Endodermal cell (in vitro differentiated cells): ENCODE measurements at regions not wholly inside any gene's neighbourhood (a gene's known extent, or its start where the extent isn't known, plus 50 kb on each side); places are given as distances from the start of the nearest gene placed in this dataset.

ENCODE experiments used
- DNase-seq: peaks from one replicate; pipeline ENCODE4 v3.0.0-alpha.2; 2017
- H3K27ac ChIP-seq: 2 replicates; pipeline ENCODE4 v1.5.1; 2013; ENCODE audit warnings: mild to moderate bottlenecking, low read depth, low read length, moderate library complexity
- H3K27me3 ChIP-seq: 2 replicates; pipeline ENCODE4 v1.6.1; 2013; ENCODE audit warnings: mild to moderate bottlenecking, low read length, moderate library complexity; ENCODE audit not compliant: insufficient read depth, control insufficient read depth, poor library complexity, severe bottlenecking
- H3K36me3 ChIP-seq: 2 replicates; pipeline ENCODE4 v1.7.0; 2013; ENCODE audit warnings: mild to moderate bottlenecking, low read length, moderate library complexity; ENCODE audit not compliant: control insufficient read depth, insufficient read depth
- H3K4me1 ChIP-seq: one replicate; pipeline ENCODE4 v1.7.0; 2013; ENCODE audit warnings: low read length; ENCODE audit not compliant: control insufficient read depth, insufficient read depth
- H3K4me3 ChIP-seq: 2 replicates; pipeline ENCODE4 v1.5.1; 2013; ENCODE audit warnings: mild to moderate bottlenecking, low read length, moderate library complexity
- H3K9ac ChIP-seq: 2 replicates; pipeline ENCODE4 v1.6.1; 2013; ENCODE audit warnings: mild to moderate bottlenecking, low read length, moderate library complexity; ENCODE audit not compliant: poor library complexity, severe bottlenecking; ENCODE audit errors: extremely low read depth
- H3K9me3 ChIP-seq: 2 replicates; pipeline ENCODE4 v1.6.1; 2013; ENCODE audit warnings: mild to moderate bottlenecking, low read length, moderate library complexity; ENCODE audit not compliant: control insufficient read depth
- H3K27ac Mint-ChIP-seq: 2 replicates; pipeline ENCODE4 v1.8.0; 2020; ENCODE audit warnings: mixed read lengths
- H3K27me3 Mint-ChIP-seq: 2 replicates; pipeline ENCODE4 v1.8.0; 2021; ENCODE audit warnings: mild to moderate bottlenecking, mixed read lengths; ENCODE audit not compliant: insufficient read depth
- H3K36me3 Mint-ChIP-seq: 2 replicates; pipeline ENCODE4 v1.8.0; 2020; ENCODE audit warnings: low read depth, mixed read lengths
- H3K4me1 Mint-ChIP-seq: 2 replicates; pipeline ENCODE4 v1.8.0; 2020; ENCODE audit warnings: mixed read lengths
- H3K4me3 Mint-ChIP-seq: 2 replicates; pipeline ENCODE4 v1.8.0; 2020; ENCODE audit warnings: mild to moderate bottlenecking, moderate library complexity, mixed read lengths
- H3K9me3 Mint-ChIP-seq: 2 replicates; pipeline ENCODE4 v1.8.0; 2020; ENCODE audit warnings: mild to moderate bottlenecking, mixed read lengths
- CTCF ChIP-seq: fragments of 200-600 bp; sonication (generic); conservative IDR thresholded peaks from 2 replicates; pipeline ENCODE4 v1.5.0; 2021; ENCODE audit warnings: antibody characterized with exemption, mild to moderate bottlenecking
- WGBS, 2 experiments: methylation state at CpG; one replicate each; pipeline versions ENCODE4 v1.1.5 to v1.1.7; 2013; ENCODE audit warnings: missing lambda C conversion rate in 2 of 2, mixed read lengths in 1 of 2; ENCODE audit not compliant: insufficient coverage in 1 of 2, insufficient read length in 1 of 2; 5-methylcytosine and 5-hydroxymethylcytosine counted together

- Mint-ChIP-seq H3K27ac (no peak overlapping the region), H3K4me3 (no peak overlapping the region), H3K27me3 (no peaks in the 10 kb centered on the region), H3K4me1 (peaks cover 5% of the 10 kb centered on the region), H3K9me3 (peaks cover 26% of the 10 kb centered on the region), H3K36me3 (no peaks in the 10 kb centered on the region)
- Histone ChIP-seq H3K9ac (no peak overlapping the region), H3K27ac (no peak overlapping the region), H3K4me1 (no peaks in the 10 kb centered on the region), H3K4me3 (no peak overlapping the region), H3K27me3 (no peaks in the 10 kb centered on the region), H3K36me3 (no peaks in the 10 kb centered on the region), H3K9me3 (peaks cover 8% of the 10 kb centered on the region)
- WGBS, 2 experiments = 50% methylated on average over 1 of the region's 1 CpG; no CpG with 5 or more reads in 1 of the 2 experiments
- no peak for DNase-seq
- no peak for TF ChIP-seq CTCF
These were observed 150.5 kb upstream of the COL8A1 start for GRCh38 chr3:99487894-99488293.

DNA sequence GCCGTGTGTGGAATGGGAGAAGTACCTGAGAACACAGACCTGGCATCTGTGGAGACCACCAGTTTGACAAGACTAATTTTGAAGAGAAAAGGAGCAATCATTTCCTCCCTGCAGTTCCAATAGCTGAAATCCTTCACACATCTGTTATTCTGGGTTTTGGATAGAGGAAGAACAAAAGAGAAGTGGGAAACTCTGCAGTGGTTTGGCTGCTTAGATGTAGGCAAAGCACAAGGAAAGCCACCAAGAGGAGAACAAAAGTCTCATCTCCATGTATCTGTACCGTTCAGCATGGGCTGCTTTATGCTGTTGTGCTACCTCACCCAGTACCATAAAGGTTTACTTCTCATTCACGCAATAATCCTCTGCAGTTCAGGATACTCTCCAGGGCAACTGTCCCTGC lies 153.1 kb upstream of the COL8A1 start:
- Mint-ChIP-seq H3K27me3 (no peaks in the 10 kb centered on the region), H3K4me3 (no peak overlapping the region), H3K4me1 (peaks cover 5% of the 10 kb centered on the region), H3K27ac (no peak overlapping the region), H3K9me3 (peaks cover 22% of the 10 kb centered on the region), H3K36me3 (no peaks in the 10 kb centered on the region)
- no peak overlapping the region for H3K4me3 ChIP-seq
- no peak for TF ChIP-seq CTCF
- DNase-seq = no peak
- no peak overlapping the region for H3K9ac ChIP-seq
- no peaks in the 10 kb centered on the region for H3K36me3 ChIP-seq
- H3K27me3 ChIP-seq = no peaks in the 10 kb centered on the region
- no peak overlapping the region for H3K27ac ChIP-seq
- H3K4me1 ChIP-seq = no peaks in the 10 kb centered on the region
- peaks cover 8% of the 10 kb centered on the region for H3K9me3 ChIP-seq
- 83% methylated on average over 3 of the region's 3 CpGs; no CpG with 5 or more reads in 1 of the 2 experiments for WGBS, 2 experiments

DNA sequence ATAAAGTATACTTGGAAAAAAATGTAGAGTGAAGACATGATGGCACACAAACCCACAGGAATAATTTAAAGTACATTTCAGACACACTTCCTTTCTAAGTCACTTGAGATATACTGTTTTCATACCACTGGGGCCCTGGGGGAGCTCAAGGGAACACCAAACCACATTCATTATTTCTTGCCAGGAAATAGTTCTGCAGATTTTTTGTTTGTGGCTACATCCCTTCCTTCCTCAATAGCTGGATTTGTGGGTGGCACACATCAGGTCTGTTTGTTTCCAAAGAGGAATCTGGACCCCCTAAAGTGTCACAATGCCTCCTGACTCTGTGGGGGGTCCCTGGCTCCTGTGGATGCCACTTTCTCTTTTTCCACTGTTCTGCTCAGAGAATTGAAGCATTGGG lies 153.5 kb upstream of the COL8A1 start:
- Histone ChIP-seq H3K9ac (no peak overlapping the region), H3K27me3 (no peaks in the 10 kb centered on the region), H3K4me3 (no peak overlapping the region), H3K9me3 (peaks cover 8% of the 10 kb centered on the region), H3K27ac (no peak overlapping the region), H3K36me3 (no peaks in the 10 kb centered on the region), H3K4me1 (no peaks in the 10 kb centered on the region)
- H3K4me3 Mint-ChIP-seq = no peak overlapping the region
- no peak for DNase-seq
- no peak overlapping the region for H3K27ac Mint-ChIP-seq
- no peaks in the 10 kb centered on the region for H3K27me3 Mint-ChIP-seq
- no peak for TF ChIP-seq CTCF
- peaks cover 18% of the 10 kb centered on the region for H3K9me3 Mint-ChIP-seq
- H3K4me1 Mint-ChIP-seq = peaks cover 5% of the 10 kb centered on the region
- H3K36me3 Mint-ChIP-seq = no peaks in the 10 kb centered on the region
